22Rv1 (cell line): ENCODE measurements at regions not wholly inside any gene's neighbourhood (a gene's known extent, or its start where the extent isn't known, plus 50 kb on each side); places are given as distances from the start of the nearest gene placed in this dataset.

ENCODE experiments used
- CTCF ChIP-seq: fragments of 450-650 bp; IDR thresholded peaks from 2 replicates; pipeline ENCODE4 v1.5.1; 2017; ENCODE audit warnings: mild to moderate bottlenecking
- ZFX ChIP-seq: fragments of 450-650 bp; IDR thresholded peaks from 2 replicates; pipeline ENCODE4 v1.6.1; 2017; ENCODE audit warnings: antibody characterized with exemption, borderline replicate concordance

- TF ChIP-seq CTCF = no peak
- no peak for TF ChIP-seq ZFX
Observed at GRCh38 chr4:112726041-112726440, 89.1 kb downstream of the LARP7 start.
